GM12865 (cell line): ENCODE measurements at regions not wholly inside any gene's neighbourhood (a gene's known extent, or its start where the extent isn't known, plus 50 kb on each side); places are given as distances from the start of the nearest gene placed in this dataset.

ENCODE experiments used
- DNase-seq: peaks from one replicate; pipeline ENCODE4 v3.0.0; 2010; ENCODE audit warnings: low read depth
- H3K4me3 ChIP-seq: 2 replicates; pipeline ENCODE4 v1.5.1; 2011; ENCODE audit warnings: mild to moderate bottlenecking, low read depth, low read length, control low read depth
- CTCF ChIP-seq: IDR thresholded peaks from 2 replicates; pipeline ENCODE4 v1.5.1; 2011; ENCODE audit warnings: low read length, control low read depth, low read depth, inconsistent platforms; ENCODE audit not compliant: insufficient read depth; ENCODE audit errors: missing control alignments

GRCh38 chr13:83311886-83312577 is 570.2 kb downstream of the SLITRK1 start:
- no peak for DNase-seq
- H3K4me3 ChIP-seq: no peak overlapping the region
- TF ChIP-seq CTCF: no peak

- no peak for DNase-seq
- no peak overlapping the region for H3K4me3 ChIP-seq
- no peak for TF ChIP-seq CTCF
Measured at GRCh38 chr13:83298617-83299016, 583.7 kb downstream of the SLITRK1 start.

- no peak overlapping the region for H3K4me3 ChIP-seq
- TF ChIP-seq CTCF: no peak
- no peak for DNase-seq
Measured at GRCh38 chr13:83297586-83298290, 584.5 kb downstream of the SLITRK1 start.

GRCh38 chr13:83295686-83296085 is 586.6 kb downstream of the SLITRK1 start:
- no peak overlapping the region for H3K4me3 ChIP-seq
- TF ChIP-seq CTCF: no peak
- DNase-seq: no peak

DNA sequence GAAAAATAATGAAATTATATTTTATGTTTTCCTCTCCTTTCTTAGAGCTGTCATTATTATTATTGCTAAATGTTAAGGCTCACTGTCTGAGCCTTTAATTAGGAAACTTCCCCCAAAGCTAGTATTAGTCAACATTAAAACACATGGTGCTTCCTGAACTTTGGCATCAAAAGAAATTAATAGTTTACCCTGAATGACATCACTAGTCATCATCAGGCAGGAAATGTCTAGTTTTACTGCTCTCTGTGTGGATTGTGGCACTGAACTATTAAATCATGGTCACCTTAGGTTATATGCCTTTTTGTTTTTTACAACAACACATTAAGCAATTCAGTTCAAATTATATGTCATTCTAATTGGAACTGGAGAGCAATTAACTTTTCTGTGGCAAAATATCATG is 595.5 kb downstream of the SLITRK1 start:
- no peak for TF ChIP-seq CTCF
- DNase-seq: no peak
- H3K4me3 ChIP-seq: no peak overlapping the region

GRCh38 chr13:83281654-83282053 is 600.6 kb downstream of the SLITRK1 start:
- no peak for TF ChIP-seq CTCF
- no peak for DNase-seq
- H3K4me3 ChIP-seq: no peak overlapping the region
